ENCODE measurements at regions not wholly inside any gene's neighbourhood (a gene's known extent, or its start where the extent isn't known, plus 50 kb on each side); places are given as distances from the start of the nearest gene placed in this dataset.
"Not testable (repeated sequence)": the region's sequence is repeated elsewhere in the genome, so short reads cannot be mapped to it uniquely, and the experiment has no call there.

DNA sequence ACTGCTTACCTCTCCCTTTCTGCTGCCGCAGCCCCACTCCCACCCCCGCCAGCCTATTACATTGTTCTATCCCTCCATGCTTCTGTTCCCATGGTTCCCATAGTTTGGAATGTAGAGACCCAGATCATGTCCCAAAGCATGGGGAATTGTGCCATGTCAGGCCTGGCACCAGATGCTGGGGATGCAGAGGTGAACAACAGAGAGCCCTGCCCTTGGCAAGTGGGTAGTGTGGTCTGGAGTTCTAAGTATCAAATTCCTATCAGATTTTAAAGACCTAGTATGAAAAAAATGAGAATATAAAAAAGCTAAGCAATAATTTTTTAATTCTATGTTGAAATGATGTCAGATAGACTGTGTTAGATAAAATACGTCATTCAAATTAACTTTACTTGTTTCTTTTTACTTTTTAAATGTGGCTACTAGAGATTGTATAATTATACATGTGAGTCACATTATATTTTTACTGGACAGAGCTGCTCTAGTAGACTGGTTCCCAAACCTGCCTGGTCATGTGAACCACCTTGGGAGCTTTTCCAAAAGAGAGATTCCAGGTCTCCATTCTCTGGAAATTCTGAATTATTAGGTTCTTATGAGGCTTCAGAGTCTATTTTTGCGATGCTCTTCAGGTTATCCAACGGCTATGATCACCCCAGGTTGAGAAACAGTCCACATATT lies 113.0 kb upstream of the DAB1 start:
- no peak for DNase-seq (ENCODE audit: extremely low read depth in 1 of 2, low read depth in 1 of 2)

DNA sequence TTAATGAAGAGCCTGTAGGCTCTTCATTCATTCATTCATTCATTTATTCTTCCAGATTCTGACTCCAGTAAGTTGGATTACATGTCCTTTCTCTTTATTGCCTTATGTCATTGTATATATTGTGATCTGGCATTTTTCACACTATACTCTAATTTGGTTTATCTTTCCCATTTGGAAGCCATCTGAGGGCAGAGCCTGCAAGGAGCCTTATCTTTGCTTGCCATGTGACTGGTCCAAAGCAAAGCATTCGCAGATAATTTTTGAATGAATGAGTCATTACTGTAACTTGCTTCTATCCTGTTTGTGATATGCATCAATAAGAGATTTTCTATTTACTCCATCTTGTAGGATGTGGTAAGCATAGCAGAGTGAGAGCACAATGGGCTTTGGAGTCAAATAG lies 108.4 kb upstream of the DAB1 start:
- DNase-seq (ENCODE audit: extremely low read depth in 1 of 2, low read depth in 1 of 2) = no peak

DNA sequence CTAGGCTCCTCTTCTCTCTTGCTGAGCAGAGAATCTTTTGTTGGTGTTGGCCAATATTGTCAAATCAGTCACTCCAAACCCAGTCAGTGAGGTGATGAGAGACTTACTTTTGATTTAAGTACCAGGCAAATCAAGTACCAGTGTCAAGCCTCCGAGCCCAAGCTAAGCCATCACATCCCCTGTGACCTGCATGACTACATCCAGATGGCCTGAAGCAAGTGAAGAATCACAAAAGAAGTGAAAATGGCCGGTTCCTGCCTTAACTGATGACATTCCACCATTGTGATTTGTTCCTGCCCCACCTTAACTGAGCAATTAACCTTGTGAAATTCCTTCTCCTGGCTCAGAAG lies 107.0 kb upstream of the DAB1 start:
- DNase-seq (ENCODE audit: extremely low read depth in 1 of 2, low read depth in 1 of 2) = not testable (repeated sequence)

DNA sequence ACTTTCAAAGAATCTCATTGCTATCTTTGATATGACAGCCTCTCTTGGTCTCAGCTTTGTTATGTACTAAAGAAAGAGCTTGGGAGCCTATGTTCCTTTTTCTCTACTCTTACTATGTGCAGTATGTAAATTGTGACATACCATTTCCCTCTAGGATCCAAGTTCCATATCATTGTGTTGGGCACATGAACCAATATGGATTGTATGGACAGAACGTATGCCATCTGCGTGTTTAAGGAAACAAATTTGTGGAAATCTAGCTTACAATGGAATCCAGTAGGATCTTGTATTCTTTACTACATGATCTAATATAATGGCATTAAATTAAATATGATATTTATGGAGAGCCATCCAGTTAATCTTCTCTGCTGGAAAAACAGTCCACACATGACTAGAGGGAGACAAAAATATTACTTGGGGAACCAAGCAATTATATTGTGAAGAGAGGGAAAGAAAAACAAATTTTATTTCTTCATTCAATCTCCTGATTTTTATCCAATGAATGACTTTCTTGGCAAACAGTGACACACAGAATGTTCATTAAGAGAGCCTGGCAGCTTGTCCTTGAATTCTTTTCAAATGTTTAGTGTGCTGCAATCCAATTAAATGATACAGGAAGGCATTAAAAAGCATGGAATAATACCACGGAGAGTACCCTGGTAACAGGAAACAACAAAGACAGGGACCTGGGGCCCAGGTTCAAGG lies 106.5 kb upstream of the DAB1 start:
- DNase-seq (ENCODE audit: extremely low read depth in 1 of 2, low read depth in 1 of 2) = no peak

DNA sequence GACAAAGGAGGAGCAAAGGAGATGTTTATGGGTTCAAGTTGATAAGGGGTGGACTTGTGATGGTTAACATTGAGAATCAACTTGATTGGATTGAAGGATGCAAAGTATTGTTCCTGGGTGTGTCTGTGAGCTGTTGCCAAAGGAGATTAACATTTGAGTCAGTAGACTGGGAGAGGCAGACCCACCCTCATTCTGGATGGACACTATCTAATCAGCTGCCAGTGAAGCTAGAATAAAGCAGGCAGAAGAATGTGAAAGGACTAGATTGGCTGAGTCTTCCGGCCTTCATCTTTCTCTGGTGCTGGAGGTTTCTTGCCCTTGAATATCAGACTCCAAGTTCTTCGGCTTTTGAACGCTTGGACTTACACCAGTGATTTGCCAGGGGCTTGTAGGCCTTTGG lies 98.7 kb upstream of the DAB1 start:
- no peak for DNase-seq (ENCODE audit: extremely low read depth in 1 of 2, low read depth in 1 of 2)

DNA sequence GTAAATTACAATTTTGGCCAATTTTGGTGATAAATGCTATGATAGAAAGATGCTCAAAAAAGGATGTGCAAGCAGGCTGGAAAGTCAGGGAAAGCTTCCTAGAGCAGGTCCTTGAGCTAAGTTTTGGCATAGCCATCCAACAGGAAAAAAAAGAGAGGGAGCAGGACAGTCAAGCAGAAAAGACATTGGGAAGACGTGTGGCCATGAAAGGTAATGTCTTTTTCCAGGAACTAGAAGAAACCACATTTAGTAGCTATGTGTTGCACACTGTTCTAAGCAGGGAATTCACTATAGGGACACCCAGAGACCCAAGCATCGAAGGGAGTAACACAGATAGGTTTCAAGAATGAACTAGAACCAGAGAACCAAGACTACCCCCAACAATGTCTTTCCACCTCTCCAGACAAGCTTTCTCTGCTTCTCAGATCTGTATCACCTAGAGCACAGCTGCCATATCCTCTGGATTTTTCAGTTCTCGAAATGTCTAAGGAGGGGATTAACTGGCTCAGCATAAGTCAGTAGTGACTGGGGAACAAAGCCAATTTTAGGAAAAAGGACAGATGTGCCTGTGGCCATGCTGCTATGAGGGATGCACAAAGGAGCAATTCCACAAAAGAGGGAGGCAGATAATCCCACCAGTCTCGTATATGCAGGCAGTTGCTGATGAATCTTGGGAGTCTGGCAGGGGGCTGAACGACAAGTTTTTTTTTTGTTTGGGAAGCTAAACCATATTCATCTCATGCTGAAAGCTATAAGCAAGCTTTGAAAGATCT lies 97.1 kb upstream of the DAB1 start:
- DNase-seq (ENCODE audit: extremely low read depth in 1 of 2, low read depth in 1 of 2) = no peak

DNA sequence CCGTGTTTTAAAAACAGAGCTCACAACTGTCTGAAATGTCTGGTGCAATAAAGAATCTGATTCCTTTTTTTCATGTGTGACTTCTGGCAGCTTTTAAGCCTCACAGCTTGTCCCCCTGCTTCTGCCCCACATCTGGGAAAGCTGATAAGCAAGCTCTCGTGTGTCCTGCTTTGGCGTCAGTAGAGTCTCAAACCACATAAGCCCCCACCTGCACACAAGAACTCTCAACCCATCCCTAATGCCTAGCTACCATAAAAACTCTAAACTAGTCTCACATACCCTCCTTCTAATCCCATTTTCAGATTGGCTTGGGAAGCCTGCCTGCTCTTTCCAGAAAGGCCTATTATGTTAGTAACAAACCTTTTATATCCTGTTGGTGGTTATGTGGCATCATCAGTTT lies 94.6 kb upstream of the DAB1 start:
- DNase-seq (ENCODE audit: extremely low read depth in 1 of 2, low read depth in 1 of 2) = no peak

DNA sequence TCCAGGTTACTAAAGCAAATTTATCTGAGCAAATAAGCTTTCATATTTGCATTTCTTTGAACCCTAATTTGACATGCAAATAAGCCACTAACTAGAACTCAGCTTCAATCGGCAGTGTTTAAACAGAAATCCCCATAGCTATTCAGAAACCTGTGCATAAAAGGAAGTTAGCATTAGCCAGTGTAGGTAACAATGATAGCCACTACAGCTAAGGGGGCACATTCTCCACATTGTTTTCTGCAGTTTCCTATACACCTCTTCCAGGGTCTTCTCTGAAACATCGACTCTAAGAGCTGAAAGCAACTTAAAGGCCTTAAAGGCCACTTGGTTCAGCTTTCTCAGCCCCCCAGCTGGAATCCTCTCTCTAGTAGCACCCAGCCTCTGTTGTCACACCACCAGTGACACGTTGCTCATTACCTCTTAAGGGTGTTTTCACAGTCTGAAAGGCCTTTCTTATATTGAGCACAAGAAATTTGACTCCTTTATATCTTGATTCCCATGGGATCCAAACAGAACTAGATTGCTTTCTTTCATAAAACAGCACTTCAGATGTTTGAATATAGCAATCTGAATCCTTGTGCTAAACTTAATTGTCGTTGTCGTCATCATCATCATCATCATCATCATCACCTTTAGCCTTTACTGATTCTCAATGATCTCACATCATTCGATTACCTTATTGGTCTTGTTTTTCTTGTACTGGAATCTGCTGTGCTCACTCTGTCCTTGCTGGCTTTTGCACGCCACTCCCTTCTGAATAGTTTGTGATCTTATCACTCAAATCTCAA lies 93.9 kb upstream of the DAB1 start:
- DNase-seq (ENCODE audit: extremely low read depth in 1 of 2, low read depth in 1 of 2) = no peak

DNA sequence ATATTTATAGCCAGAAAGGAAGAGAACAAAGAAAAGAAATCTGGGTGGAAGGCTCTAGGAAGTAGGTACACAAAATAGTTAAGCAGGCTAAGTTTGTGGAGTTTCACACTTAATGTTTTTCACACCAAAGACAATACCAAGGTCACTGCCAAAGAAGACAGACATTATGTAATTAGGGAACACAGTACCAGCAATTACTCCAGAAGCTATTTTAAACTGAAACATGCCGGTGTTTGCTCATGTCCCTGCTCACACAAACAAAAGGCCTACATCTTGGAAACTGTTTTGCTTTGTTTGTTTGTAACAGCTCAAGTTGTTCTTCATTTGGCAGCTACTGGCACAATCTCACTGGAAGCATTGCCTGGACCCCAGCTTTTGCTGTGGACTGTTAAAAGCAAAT lies 88.5 kb upstream of the DAB1 start:
- no peak for DNase-seq (ENCODE audit: extremely low read depth in 1 of 2, low read depth in 1 of 2)

DNA sequence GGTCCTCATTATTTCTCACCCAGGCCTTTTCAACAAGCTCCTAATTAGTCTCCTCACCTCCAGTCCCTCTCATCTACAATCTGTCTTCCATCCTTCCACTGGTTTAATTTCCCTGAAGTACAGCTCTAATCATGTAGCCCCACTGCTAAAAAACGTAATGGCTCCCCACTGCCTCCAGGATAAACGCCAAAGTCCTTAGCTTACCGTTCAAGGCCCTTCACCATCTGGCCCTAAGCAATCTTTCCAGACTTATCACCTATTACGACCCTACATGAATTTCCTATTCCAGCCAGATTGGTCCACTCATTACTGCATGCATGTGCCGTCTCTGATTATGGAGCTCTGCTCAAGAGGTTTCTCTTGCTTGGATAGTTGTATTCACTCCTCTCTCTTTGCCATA lies 83.1 kb upstream of the DAB1 start:
- DNase-seq (ENCODE audit: extremely low read depth in 1 of 2, low read depth in 1 of 2) = no peak

DNA sequence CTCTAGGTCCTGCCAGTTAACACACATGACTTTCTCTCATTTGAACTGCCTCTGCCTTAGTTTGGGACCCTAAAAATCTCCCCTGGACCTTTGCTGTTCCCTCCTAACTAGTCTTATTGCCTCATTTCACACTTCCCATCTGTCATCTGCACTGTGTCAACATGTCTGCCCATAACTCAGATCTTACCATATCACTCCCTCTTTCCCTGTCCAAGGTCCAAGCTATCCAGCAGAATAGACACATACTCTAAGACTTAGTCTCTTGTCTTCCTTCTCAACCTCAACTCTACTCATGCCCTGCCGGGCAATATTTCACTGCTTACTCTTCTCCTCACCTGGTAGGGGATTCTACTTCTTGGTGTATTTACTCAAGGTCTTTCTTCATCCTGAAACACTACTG lies 79.5 kb upstream of the DAB1 start:
- no peak for DNase-seq (ENCODE audit: extremely low read depth in 1 of 2, low read depth in 1 of 2)

DNA sequence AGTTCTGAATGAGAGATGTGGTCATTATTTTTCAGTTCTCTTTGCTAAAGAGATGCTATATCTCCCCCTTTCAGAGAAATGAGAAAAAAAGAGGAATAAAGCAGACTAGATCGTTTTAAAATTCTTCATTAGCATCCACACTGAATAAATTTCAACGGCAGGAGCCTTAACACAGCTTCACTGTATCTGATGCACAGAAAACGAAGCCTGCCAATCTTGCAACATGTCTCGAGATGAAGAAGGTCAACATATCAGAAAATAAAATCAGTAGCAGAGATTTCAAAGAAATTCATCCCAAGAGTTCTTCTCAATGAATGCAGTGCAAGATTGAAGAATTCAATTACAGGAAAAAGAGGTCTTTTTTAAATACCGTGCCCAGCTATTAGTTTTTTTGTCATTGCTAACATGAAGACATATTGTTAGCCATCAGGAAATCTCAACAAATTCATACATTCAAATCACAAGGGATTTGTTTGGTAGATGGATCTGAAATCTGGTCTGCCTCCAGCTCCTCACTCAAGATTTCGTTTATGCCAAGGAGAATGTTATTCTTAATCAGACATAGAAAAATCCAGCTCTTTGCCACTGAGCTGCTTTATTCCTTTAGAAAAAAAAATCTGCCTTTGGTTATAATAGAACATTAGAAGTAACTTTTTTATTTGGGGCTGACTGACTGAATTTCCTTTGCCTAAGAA lies 76.4 kb upstream of the DAB1 start:
- DNase-seq (ENCODE audit: extremely low read depth in 1 of 2, low read depth in 1 of 2) = no peak

DNA sequence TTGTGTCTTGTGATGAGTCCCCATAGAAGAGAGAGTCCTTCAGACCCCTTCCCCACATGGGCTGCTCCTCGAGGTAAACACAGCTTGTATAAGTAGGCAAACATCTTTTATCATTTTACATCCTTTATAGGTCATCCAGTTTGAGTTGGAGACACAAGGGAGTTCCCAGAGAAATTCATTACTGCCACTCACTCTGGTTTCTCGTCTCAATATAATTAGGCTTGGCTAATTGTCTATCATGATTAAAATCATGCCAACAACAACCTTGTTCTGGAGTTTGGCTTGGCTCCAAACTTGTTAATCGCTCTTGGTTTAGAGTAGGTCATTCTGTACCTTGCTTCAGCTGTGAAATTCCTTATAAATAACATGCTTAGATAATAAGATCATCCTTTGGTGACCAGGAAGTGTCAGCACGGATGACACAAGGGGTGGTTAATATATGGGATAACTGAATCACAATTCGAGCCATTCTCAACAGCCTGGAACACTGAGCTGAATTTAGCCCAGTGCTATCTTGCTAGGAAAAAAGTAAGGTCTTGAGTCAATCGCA lies 70.7 kb upstream of the DAB1 start:
- DNase-seq (ENCODE audit: extremely low read depth in 1 of 2, low read depth in 1 of 2) = no peak

DNA sequence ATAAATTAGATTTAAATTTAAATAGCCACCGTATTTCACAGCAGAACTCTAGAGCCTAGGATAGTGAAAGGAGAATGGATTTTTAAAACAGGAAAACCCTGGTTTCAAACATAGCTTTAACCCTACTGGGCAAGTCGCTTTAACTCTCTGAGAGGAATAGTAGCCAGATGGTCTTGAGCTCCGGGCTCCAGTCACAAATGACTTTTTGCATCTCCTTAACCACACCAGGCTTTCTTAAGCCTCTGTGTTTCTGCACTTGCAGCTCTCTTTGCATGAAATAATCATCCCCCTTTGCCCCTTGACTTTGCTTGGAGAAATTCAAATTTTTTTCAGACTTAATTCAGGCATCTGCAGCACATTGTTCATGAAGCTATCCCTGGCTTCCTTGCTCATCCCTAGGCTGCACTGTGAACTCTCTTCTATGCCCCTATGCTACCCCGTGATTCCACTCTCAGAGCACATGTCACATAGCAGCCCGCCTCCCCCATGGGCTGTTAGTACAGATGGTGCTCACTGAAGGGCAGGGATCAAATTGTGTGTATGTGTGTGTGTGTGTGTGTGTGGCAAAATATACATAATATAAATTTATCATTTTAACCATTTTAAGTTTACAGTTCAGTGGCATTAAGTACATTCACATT lies 68.8 kb upstream of the DAB1 start:
- DNase-seq (ENCODE audit: extremely low read depth in 1 of 2, low read depth in 1 of 2) = no peak

DNA sequence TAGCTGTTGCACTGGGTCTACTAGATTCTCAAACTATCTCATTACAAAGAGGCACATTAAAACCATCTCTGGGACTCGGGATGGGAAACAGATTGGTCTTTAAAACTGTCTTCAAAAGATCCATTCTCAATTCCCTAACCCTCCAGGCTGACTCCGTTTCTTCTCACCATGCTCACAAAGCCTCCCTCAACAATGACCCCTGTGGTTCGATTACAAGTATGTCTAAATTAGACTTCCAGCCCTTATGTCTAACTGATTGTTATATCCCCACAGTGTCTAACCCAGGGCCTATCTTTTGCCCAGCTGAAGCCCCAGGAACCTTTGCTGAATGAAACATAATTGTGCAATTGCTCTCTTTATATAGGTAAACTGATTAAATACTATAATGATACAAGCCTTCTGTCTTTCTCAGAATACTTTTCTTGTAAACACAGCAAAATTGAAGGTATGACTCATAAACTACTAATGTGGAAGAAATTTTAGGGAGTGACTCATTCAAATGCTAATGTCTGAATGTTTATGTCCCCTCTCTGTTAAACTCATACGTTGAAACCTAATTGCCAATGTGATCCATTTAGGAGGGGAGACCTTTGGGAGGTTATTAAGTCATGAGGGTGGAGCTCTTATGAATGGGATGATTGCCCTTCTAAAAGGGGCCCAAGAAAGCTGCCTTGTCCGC lies 65.6 kb upstream of the DAB1 start:
- no peak for DNase-seq (ENCODE audit: extremely low read depth in 1 of 2, low read depth in 1 of 2)

DNA sequence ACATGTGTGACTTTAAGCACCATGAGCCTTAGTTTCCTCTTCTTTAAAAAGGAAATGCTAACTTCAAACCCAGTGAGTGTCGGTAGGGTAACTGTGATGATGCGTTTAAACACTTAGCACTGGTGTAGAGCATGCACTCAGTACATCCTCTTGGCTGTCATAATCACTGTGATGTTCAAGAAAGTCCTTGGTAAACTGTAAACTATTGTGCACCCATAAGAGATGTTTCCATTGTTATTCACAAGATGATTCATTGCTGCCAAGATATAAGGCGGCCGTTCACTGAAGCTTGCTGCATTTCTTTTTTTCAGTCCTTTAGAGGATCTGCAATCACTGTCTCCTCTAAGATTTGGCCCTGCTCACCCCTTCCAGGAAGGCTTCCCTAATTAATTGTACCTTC lies 61.8 kb upstream of the DAB1 start:
- no peak for DNase-seq (ENCODE audit: extremely low read depth in 1 of 2, low read depth in 1 of 2)

DNA sequence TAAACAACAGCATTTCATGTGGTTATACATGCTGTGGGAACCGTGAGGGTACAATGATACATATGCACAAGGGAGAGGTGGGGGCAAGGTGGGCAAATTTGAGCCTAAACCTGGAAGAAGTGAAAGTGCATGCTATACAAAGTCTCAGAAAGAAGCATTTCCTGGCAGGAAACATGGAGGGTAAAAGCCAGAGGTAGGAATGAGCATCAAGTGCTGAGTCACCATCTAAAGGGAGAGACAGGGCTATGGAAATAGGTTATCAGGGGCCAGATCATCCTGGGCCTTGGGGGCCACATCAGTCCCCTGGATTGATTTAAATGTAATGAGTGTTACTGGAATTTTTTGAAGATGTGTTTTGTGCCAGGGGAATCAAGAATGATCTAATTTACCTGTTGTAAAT lies 60.1 kb upstream of the DAB1 start:
- DNase-seq (ENCODE audit: extremely low read depth in 1 of 2, low read depth in 1 of 2) = no peak

DNA sequence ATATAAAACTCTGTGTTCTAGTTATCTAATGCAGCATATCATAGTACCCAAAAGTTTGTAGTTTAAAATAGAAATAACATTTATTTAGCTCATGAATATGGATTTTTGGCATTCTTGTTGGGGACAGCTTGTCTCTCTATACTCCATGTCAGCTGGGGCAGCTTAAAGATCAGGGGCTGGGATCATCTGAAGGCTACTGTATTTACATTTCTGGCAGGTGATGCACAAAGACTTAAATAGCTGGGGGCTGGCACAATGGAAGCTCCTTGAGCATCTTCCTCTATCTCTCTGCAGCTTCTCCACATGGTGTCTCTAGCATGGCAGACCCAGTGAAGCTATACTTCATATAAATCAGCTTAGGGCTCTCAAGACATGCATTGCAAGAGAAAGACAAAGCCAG lies 55.6 kb upstream of the DAB1 start:
- DNase-seq (ENCODE audit: extremely low read depth in 1 of 2, low read depth in 1 of 2) = no peak

DNA sequence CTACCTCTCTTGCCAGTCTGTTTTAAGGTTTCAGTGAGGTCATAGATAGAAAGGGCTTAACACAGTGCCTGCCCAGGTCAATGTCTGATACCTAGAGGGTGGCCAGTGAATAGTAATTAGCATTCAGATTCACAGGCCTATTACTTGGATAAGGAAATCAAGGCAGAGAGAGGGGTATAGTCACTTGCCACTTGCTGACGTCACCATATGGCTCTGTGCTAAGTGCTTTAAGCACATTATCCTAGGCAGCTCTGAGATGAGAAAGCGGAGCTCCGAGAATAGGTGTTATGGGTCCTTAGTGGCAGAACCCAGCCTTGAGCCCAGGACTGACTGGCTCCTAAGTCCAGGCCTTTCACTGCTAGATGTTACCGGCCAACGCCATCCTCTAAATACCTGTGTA lies 51.5 kb upstream of the DAB1 start:
- no peak for DNase-seq (ENCODE audit: extremely low read depth in 1 of 2, low read depth in 1 of 2)
